Neural cell (in vitro differentiated cells): ENCODE measurements at regions not wholly inside any gene's neighbourhood (a gene's known extent, or its start where the extent isn't known, plus 50 kb on each side); places are given as distances from the start of the nearest gene placed in this dataset.

Experiments used
- H2AFZ ChIP-seq: fragments of 200-600, 300-800 bp; sonication (generic), shearing (Covaris generic); 2 replicates; pipeline ENCODE4 v1.6.0; 2014; ENCODE audit warnings: low read depth, mild to moderate bottlenecking, antibody characterized with exemption, low read length, moderate library complexity
- H3F3A ChIP-seq: fragments of 200-600 bp; shearing (Covaris generic); 2 replicates; pipeline ENCODE4 v1.6.1; 2016; ENCODE audit warnings: mild to moderate bottlenecking, moderate library complexity, mixed read lengths, antibody characterized with exemption, low read length; ENCODE audit not compliant: insufficient read depth, poor library complexity, severe bottlenecking
- H3K27ac ChIP-seq: fragments of 200-600, 300-800 bp; sonication (generic), shearing (Covaris generic); 2 replicates; pipeline ENCODE4 v1.5.1; 2014; ENCODE audit warnings: mild to moderate bottlenecking, low read length, moderate library complexity
- H3K27me3 ChIP-seq: fragments of 300-800, 200-600 bp; sonication (generic), shearing (Covaris generic); 2 replicates; pipeline ENCODE4 v1.6.0; 2014; ENCODE audit warnings: mild to moderate bottlenecking, low read depth, low read length, moderate library complexity; ENCODE audit not compliant: insufficient read depth
- H3K36me3 ChIP-seq: fragments of 300-800, 200-600 bp; sonication (generic), shearing (Covaris generic); 2 replicates; pipeline ENCODE4 v1.5.1; 2014; ENCODE audit warnings: mild to moderate bottlenecking, antibody characterized with exemption, low read length, moderate library complexity; ENCODE audit not compliant: insufficient read depth
- H3K4me2 ChIP-seq: fragments of 300-800, 200-600 bp; sonication (generic), shearing (Covaris generic); 2 replicates; pipeline ENCODE4 v1.6.0; 2014; ENCODE audit warnings: mild to moderate bottlenecking, low read length
- H3K4me3 ChIP-seq: fragments of 300-800, 200-600 bp; sonication (generic), shearing (Covaris generic); 2 replicates; pipeline ENCODE4 v1.5.1; 2014; ENCODE audit warnings: mild to moderate bottlenecking, low read length, moderate library complexity
- H3K79me2 ChIP-seq: fragments of 200-600 bp; shearing (Covaris generic); replicated peaks from 2 replicates; pipeline ENCODE4 v1.6.0; 2014; ENCODE audit warnings: mild to moderate bottlenecking, low read length, moderate library complexity; ENCODE audit not compliant: insufficient read depth
- H3K9ac ChIP-seq: fragments of 300-800, 200-600 bp; sonication (generic), shearing (Covaris generic); 2 replicates; pipeline ENCODE4 v1.6.1; 2016; ENCODE audit warnings: mild to moderate bottlenecking, low read length, mixed read lengths
- H3K9me2 ChIP-seq: fragments of 200-600 bp; shearing (Covaris generic); 2 replicates; pipeline ENCODE4 v1.6.1; 2016; ENCODE audit warnings: mild to moderate bottlenecking, low read length, mixed read lengths; ENCODE audit not compliant: insufficient read depth
- H3K9me3 ChIP-seq: fragments of 200-600, 300-800 bp; sonication (generic), shearing (Covaris generic); 2 replicates; pipeline ENCODE4 v1.6.1; 2016; ENCODE audit warnings: mild to moderate bottlenecking, mixed run types, low read length, moderate library complexity, mixed read lengths
- H4K20me1 ChIP-seq: fragments of 200-600 bp; shearing (Covaris generic); 2 replicates; pipeline ENCODE4 v1.6.1; 2016; ENCODE audit warnings: mild to moderate bottlenecking, mixed run types; ENCODE audit not compliant: insufficient read depth
- CTCF ChIP-seq: fragments of 450-650 bp; IDR thresholded peaks from 2 replicates; pipeline ENCODE4 v1.5.1; 2014; ENCODE audit warnings: antibody characterized with exemption, mild to moderate bottlenecking, moderate library complexity; ENCODE audit not compliant: poor library complexity, severe bottlenecking
- EP300 ChIP-seq: fragments of 450-650 bp; conservative IDR thresholded peaks from 2 replicates; pipeline ENCODE4 v1.6.1; 2014; ENCODE audit warnings: antibody characterized with exemption, mild to moderate bottlenecking, moderate library complexity; ENCODE audit not compliant: poor library complexity, severe bottlenecking
- EZH2 ChIP-seq: fragments of 200-600, 300-800 bp; shearing (Covaris generic), sonication (generic); IDR thresholded peaks from 2 replicates; pipeline ENCODE4 v1.6.1; 2014; ENCODE audit warnings: antibody characterized with exemption, low read length, borderline replicate concordance, mild to moderate bottlenecking; ENCODE audit not compliant: insufficient read depth, poor library complexity, severe bottlenecking
- MXI1 ChIP-seq: fragments of 450-650 bp; conservative IDR thresholded peaks from 2 replicates; pipeline ENCODE4 v1.6.1; 2014; ENCODE audit warnings: antibody characterized with exemption, mild to moderate bottlenecking; ENCODE audit not compliant: poor library complexity, severe bottlenecking
- POLR2AphosphoS5 ChIP-seq: IDR thresholded peaks from 2 replicates; pipeline ENCODE4 v1.6.1; 2012
- RAD21 ChIP-seq: fragments of 450-650 bp; conservative IDR thresholded peaks from 2 replicates; pipeline ENCODE4 v1.6.1; 2014; ENCODE audit warnings: antibody characterized with exemption, mild to moderate bottlenecking, moderate library complexity
- REST ChIP-seq: IDR thresholded peaks from 2 replicates; pipeline ENCODE4 v1.6.1; 2012; ENCODE audit warnings: borderline replicate concordance
- SMC3 ChIP-seq: fragments of 450-650 bp; conservative IDR thresholded peaks from 2 replicates; pipeline ENCODE4 v1.6.1; 2014; ENCODE audit warnings: antibody characterized with exemption, mild to moderate bottlenecking, moderate library complexity; ENCODE audit not compliant: poor library complexity
- TAF1 ChIP-seq: IDR thresholded peaks from 2 replicates; pipeline ENCODE4 v1.6.1; 2012; ENCODE audit warnings: low read depth

- no peak for TF ChIP-seq POLR2AphosphoS5
- no peak for TF ChIP-seq EP300
- H3K9me3 ChIP-seq = no peaks in the 10 kb centered on the region
- H3K9me2 ChIP-seq = no peaks in the 10 kb centered on the region
- no peak overlapping the region for H2AFZ ChIP-seq
- no peak overlapping the region for H3K4me3 ChIP-seq
- H3K9ac ChIP-seq = no peak overlapping the region
- H3K4me2 ChIP-seq = no peak overlapping the region
- H3F3A ChIP-seq = no peaks in the 10 kb centered on the region
- H3K36me3 ChIP-seq = no peaks in the 10 kb centered on the region
- H3K27ac ChIP-seq = no peak overlapping the region
- H4K20me1 ChIP-seq = no peaks in the 10 kb centered on the region
- no peaks in the 10 kb centered on the region for H3K27me3 ChIP-seq
- H3K79me2 ChIP-seq = no peaks in the 10 kb centered on the region
Observed at GRCh38 chr10:1989090-1989489, 251.8 kb upstream of the ADARB2 start.

DNA sequence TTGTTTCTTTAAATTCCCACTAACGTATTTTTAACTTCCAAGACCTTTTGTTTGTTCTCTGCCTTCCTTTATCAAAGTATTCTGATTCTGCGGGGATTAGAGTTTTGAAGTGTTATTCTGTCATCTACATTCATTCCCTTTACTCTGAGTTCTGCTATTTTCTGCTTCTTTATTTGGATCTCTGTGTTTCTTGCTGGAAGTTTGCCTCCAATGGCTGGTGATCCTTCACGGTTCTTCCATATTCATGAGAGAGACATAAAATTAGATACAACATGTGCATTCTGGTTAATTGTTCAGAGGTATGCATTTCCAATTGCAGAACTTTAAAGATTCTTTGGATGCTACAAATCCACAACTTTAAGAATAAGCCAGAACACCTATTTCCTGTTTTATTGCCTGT lies 244.7 kb upstream of the ADARB2 start:
- Histone ChIP-seq H3K9me3 (no peaks in the 10 kb centered on the region), H3K9ac (no peak overlapping the region), H2AFZ (no peak overlapping the region), H3K9me2 (no peaks in the 10 kb centered on the region), H4K20me1 (no peaks in the 10 kb centered on the region), H3F3A (no peaks in the 10 kb centered on the region), H3K27me3 (no peaks in the 10 kb centered on the region), H3K4me2 (no peak overlapping the region), H3K27ac (no peak overlapping the region), H3K79me2 (no peaks in the 10 kb centered on the region), H3K4me3 (no peak overlapping the region), H3K36me3 (no peaks in the 10 kb centered on the region)
- TF ChIP-seq REST (no peak), SMC3 (no peak), POLR2AphosphoS5 (no peak), RAD21 (no peak), CTCF (no peak), EZH2 (no peak), EP300 (no peak), MXI1 (no peak)

- H3K36me3 ChIP-seq = no peaks in the 10 kb centered on the region
- H3K27ac ChIP-seq = no peak overlapping the region
- H3K4me3 ChIP-seq = no peak overlapping the region
- no peaks in the 10 kb centered on the region for H3K9me3 ChIP-seq
- no peaks in the 10 kb centered on the region for H3K79me2 ChIP-seq
- H3K4me2 ChIP-seq = no peak overlapping the region
- no peak overlapping the region for H3K9ac ChIP-seq
- no peak overlapping the region for H2AFZ ChIP-seq
- no peaks in the 10 kb centered on the region for H3K27me3 ChIP-seq
- no peaks in the 10 kb centered on the region for H3K9me2 ChIP-seq
- H4K20me1 ChIP-seq = no peaks in the 10 kb centered on the region
- TF ChIP-seq TAF1 (no peak), EZH2 (no peak), EP300 (no peak), SMC3 (no peak), POLR2AphosphoS5 (no peak), REST (no peak), MXI1 (no peak)
- H3F3A ChIP-seq = no peaks in the 10 kb centered on the region
Observed at GRCh38 chr10:1980459-1980858, 243.1 kb upstream of the ADARB2 start.
